Fibroblast of the conjunctiva (primary cell): ENCODE measurements at regions not wholly inside any gene's neighbourhood (a gene's known extent, or its start where the extent isn't known, plus 50 kb on each side); places are given as distances from the start of the nearest gene placed in this dataset.
"Not testable (repeated sequence)": the region's sequence is repeated elsewhere in the genome, so short reads cannot be mapped to it uniquely, and the experiment has no call there.

Source experiments
- DNase-seq: peaks from one replicate; pipeline ENCODE4 v3.0.0-alpha.2; 2010; ENCODE audit warnings: low read depth

DNA sequence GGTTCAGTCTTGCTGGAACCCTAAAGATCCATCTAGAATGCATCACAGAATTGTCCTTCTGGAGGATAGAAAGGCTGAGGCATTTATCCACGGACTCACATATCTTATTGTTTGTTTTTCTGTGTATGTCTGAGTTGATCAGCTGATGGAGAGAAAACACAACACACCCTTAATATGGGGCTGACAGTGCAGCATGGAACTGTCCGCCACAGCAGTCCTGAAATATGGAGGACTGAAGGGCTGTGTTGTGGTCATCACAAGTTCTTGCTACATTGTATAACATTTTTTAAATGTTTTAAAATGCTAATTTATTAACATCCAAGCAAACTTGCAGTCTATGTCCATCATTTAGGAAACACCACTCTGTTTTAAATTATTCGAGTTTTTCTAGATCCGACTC is 448.9 kb upstream of the ERCC4 start:
- DNase-seq: no peak

DNA sequence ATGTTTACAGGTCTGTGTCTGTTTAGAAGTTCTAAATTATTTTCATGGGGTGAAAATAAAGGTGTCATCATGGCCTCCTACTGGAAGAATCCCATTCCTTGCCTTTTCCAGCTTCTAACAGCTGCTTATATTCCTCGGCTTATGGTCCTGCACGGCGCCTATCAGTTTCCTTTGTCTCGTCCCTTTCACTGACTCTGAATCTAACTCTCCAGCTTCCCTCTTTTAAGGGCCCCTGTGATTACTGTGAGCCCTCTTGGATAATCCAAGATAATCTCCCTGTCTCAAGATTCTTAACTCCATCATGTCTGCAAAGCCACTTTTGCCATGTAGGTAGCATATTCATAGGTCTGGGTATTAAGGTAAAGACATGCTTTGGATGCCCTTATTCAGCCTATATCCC is 441.0 kb upstream of the ERCC4 start:
- no peak for DNase-seq

- no peak for DNase-seq
These were observed 440.4 kb upstream of the ERCC4 start for GRCh38 chr16:13479549-13479948.

DNA sequence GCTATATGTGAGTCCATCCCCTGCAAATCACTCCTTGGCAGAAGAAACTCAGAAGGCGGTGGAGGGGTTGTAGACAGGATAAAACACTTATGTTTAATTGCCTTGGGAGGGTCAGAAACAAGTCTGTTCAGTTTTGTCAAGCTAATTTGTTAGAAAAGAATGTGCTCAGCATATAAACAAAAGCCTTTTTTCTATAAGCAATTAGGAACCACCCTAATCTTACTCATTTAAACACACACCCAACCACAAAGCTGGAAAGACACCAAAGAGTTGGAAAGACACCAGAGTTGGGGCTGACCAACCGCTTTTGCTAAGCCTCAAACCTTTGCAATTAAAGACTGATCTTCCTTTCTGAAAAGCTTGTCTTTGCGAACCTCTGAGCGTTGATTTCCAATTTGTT is 439.2 kb upstream of the ERCC4 start:
- no peak for DNase-seq

- DNase-seq: no peak
These were observed 436.8 kb upstream of the ERCC4 start for GRCh38 chr16:13483121-13483520.

DNA sequence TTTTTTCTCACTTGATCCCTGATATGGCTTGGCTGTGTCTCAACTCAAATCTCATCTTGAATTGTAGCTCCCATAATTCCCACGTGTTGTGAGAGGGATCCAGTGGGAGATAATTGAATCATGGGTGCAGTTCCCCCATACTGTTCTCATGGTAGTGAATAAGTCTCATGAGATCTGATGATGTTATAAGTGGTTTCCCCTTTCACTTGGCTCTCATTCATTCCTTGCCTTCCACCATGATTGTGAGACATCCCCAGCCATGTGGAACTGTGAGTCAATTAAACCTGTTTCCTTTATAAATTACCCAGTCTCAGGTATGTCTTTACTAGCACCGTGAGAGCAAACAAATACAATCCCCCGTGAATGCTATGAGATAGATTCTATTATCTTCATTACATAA is 430.5 kb upstream of the ERCC4 start:
- not testable (repeated sequence) for DNase-seq

- no peak for DNase-seq
These were observed 427.9 kb upstream of the ERCC4 start for GRCh38 chr16:13492046-13492445.

GRCh38 chr16:13503960-13504635 is 415.9 kb upstream of the ERCC4 start:
- no peak for DNase-seq

DNA sequence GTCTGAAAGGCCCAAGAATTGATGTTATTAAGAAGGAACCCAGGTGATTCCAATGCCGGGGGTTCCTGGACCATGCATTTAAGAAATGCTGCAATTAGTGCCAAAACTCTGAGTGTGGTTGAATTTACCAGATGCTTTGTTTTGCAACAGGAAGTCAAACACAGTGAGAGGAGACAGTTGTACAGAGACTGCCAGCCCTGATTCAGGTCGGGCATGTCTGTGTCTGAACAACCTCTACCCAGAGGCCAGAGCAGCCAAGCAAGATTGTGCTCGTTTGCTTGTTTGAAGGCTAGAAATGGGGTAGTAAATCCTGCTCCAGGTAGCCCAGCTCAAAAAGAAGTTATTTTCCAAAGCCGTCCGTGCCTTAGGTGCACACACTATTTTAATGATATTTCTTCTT is 412.4 kb upstream of the ERCC4 start:
- no peak for DNase-seq

DNA sequence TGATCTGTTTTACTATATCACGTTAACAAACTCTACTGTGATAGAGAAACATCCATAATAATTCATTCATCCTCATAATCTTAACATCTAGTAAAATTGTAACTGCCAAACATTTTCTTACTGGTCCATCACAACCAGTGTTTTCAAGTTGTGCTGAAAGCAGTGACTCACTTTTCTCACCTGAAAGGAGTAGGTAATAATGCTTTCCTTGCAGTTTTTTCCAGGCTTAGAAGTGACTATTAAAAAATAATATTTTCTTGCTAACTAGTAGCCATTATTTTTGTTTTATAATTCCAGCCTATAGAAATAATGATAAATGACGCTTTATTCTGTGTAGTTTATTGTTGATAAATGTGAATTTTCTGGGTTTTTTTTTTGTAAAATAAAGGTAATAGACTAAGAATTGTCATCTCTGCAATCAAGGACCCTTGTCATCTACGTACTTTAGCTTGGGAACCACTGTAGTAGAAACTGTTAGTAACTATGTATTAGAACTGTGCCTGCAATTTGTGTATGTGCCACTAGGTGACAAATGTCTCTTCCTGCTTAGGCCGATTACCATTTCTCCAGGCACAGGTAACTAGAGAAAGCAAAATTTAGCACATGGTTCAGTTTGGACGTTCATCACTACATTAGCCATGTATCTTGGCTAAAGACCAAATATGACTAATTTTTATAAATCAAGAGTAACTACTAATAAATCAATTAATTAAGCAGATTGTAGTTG is 409.4 kb upstream of the ERCC4 start:
- DNase-seq: no peak

GRCh38 chr16:13517841-13518240 is 402.1 kb upstream of the ERCC4 start:
- no peak for DNase-seq

GRCh38 chr16:13519871-13520270 is 400.1 kb upstream of the ERCC4 start:
- DNase-seq: no peak

- no peak for DNase-seq
These were observed 398.6 kb upstream of the ERCC4 start for GRCh38 chr16:13521356-13521755.

DNA sequence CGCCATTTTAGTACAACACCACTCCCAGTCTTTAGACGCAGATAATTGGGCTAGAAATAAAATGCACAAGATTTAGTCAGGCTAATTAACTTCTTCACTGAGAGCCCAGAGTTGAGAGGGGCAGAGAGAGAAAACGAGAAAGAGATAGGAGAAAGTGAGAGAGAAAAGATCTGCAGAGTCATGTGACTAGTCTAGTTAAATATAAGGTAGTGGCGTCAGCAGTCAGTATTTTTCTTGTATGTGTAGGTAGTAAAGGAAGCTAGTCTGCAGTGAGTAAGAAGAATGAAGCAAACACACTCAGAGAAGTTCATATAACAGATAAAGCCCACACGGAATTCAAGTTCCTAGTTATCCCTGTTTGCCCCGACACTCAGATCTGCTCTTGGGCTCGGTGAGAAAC is 392.6 kb upstream of the ERCC4 start:
- no peak for DNase-seq

DNA sequence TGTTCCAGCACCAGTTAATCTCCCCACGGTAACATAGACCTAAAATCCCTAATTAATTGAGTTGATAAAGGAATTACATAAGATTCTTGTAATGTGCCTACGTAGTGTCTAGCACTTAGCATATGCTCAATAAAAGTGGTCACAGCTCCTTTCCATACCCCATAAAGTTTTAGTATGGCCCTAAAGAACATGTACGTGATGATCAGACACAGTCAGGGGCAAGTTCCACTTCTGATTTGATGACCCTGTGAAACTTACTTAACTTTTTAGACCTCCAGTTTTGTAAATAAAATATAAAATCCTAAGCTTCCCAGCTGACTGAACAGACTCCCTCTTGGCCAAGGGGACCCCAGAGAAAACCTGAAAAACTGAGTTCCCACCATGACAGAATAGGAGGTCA is 391.3 kb upstream of the ERCC4 start:
- no peak for DNase-seq

GRCh38 chr16:13529193-13529982 is 390.6 kb upstream of the ERCC4 start:
- no peak for DNase-seq

GRCh38 chr16:13540771-13541170 is 379.2 kb upstream of the ERCC4 start:
- DNase-seq: no peak

- no peak for DNase-seq
These were observed 377.7 kb upstream of the ERCC4 start for GRCh38 chr16:13542284-13542683.

DNA sequence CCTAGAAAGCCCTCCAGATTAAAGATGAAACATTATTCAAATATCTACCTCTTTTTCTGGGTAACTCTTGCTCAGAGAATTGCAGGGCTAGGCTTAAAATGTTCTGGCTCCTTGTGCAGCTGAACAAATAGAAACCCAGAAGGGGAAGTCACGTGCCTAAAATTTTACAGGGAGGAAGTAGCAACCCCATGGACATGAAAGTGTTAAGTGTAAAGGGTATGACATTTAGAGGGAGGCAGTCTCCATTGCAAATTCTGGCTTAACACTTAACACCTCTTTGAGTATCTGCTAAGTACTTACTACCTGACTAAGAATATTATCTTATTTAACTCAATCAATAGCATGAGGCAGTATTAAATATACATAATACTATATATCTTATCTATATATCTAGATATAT is 376.1 kb upstream of the ERCC4 start:
- DNase-seq: no peak

GRCh38 chr16:13545271-13545670 is 374.7 kb upstream of the ERCC4 start:
- no peak for DNase-seq

GRCh38 chr16:13550254-13550653 is 369.7 kb upstream of the ERCC4 start:
- DNase-seq: no peak

GRCh38 chr16:13552062-13552959 is 367.6 kb upstream of the ERCC4 start:
- DNase-seq: no peak
